Thyroid gland (tissue), 4 donors: ENCODE measurements at regions not wholly inside any gene's neighbourhood (a gene's known extent, or its start where the extent isn't known, plus 50 kb on each side); places are given as distances from the start of the nearest gene placed in this dataset.

Experiments used
- CTCF ChIP-seq, 6 experiments: fragments of 200-600 bp in 3 of 6; fragments of 450-650 bp in 3 of 6; sonication (generic) in 3 of 6; IDR thresholded peaks; one replicate each; pipeline ENCODE4 v1.5.1; 2016 to 2019; ENCODE audit warnings: antibody characterized with exemption in 6 of 6, mild to moderate bottlenecking in 2 of 6, inconsistent platforms in 1 of 6, moderate library complexity in 1 of 6
- POLR2A ChIP-seq, 2 donors: fragments of 450-650 bp; IDR thresholded peaks; one replicate each; pipeline ENCODE4 v1.6.1; 2017; ENCODE audit warnings: antibody characterized with exemption in 2 of 2, mild to moderate bottlenecking in 2 of 2, moderate library complexity in 1 of 2

GRCh38 chr14:70257526-70257925 lies 68.8 kb upstream of the SLC8A3 start:
- no peak for TF ChIP-seq POLR2A (IDR thresholded peaks at IDR 0.05)
- TF ChIP-seq CTCF (IDR thresholded peaks at IDR 0.05): no peak
